ENCODE measurements at regions not wholly inside any gene's neighbourhood (a gene's known extent, or its start where the extent isn't known, plus 50 kb on each side); places are given as distances from the start of the nearest gene placed in this dataset.

DNA sequence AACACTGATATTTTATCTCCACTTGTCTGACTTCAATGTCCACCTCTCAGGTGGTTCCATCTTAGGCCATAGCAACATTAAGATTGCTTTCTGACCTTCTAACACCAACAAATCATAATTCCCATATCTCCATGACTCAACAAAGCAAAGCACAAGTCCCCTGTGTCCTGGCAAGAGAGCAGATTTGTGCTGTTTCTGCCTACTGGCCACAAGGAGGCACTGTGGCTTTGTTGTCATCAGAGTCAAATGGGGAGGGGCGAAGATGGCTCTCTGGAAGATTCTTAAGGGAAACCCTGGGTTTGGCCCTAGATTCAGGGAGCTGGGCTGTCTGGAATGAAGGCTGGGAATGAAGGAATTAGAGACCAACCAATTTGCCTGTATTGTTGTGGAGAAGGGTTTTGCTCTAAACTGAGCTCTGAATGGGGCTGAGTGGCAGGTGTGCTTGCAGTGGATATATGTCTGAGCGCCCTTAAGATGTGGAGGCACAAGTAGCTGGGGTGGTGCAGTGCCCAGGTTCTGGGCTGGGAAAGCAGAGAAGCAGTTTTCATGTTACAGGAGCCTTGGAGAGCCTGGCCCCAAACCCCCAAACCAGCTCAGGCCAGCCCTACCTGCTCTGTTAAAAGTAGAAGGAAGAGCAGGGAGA is 154.8 kb upstream of the PRSS58 start:
- DNase-seq (peak in 1 of 3 experiments; percentile 14), ATAC-seq (replicated peaks) (peak; percentile 41)
- Mint-ChIP-seq H3K27ac (no peak overlapping the region), H3K4me3 (no peak overlapping the region), H3K36me3 (ENCODE audit: insufficient read depth) (no peaks in the 10 kb centered on the region), H3K27me3 (peaks cover 0 to 7% of the 10 kb centered on the region in 2 donors), H3K9me3 (no peaks in the 10 kb centered on the region), H3K4me1 (ENCODE audit: low read depth in 2 of 2) (peaks cover 0 to 5% of the 10 kb centered on the region in 2 donors)

DNA sequence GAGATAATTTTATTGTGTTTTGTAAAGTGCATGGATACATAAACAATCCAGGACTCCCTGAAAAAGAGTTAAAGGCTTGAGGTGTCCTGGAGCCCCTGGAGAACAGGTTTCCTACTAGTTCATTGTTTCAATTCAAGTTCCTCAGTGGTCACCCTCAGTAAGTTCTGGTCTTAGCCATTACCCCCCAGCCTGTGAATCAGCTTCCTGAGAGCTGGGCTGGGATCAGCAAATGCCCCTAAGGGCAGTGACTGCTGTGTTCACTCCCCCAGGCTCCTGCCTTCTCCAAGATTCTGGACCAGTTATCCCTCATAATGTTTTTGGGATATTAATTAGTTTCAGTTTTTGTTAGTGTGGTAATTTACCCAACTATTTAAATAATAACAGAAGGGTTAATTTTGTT is 151.6 kb upstream of the PRSS58 start:
- DNase-seq (no peak), ATAC-seq (replicated peaks) (no peak)
- peaks cover 10 to 15% of the 10 kb centered on the region in 2 donors for H3K27me3 Mint-ChIP-seq
- no peak overlapping the region for H3K27ac Mint-ChIP-seq
- no peaks in the 10 kb centered on the region for H3K36me3 Mint-ChIP-seq (ENCODE audit: insufficient read depth)
- no peaks in the 10 kb centered on the region for H3K9me3 Mint-ChIP-seq
- H3K4me1 Mint-ChIP-seq (ENCODE audit: low read depth in 2 of 2), result peaks cover 0 to 5% of the 10 kb centered on the region in 2 donors
- H3K4me3 Mint-ChIP-seq, result no peak overlapping the region

DNA sequence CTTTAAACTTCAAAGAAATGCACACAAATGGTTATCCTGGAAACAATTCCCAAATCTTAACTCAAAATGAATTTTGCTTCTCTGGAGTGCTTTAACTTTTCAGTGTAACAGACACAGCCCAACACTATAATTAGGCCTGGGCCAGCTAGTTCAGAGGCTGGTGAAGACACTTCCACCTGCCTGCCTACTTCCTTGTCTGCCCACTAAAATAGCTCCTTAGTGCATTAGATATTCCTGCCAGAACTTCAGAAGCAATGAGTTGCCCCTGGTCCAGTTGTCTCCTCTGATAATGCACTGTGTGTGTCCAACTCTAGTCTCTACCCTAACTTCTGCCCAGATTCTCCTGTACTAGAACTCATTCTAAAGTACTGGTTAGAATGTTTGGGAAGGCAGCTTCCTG is 150.9 kb upstream of the PRSS58 start:
- Mint-ChIP-seq H3K27me3 (peaks cover 15 to 18% of the 10 kb centered on the region in 2 donors), H3K36me3 (ENCODE audit: insufficient read depth) (no peaks in the 10 kb centered on the region), H3K4me3 (no peak overlapping the region), H3K27ac (no peak overlapping the region), H3K9me3 (no peaks in the 10 kb centered on the region), H3K4me1 (ENCODE audit: low read depth in 2 of 2) (peaks cover 0 to 5% of the 10 kb centered on the region in 2 donors)
- ATAC-seq (replicated peaks) (no peak), DNase-seq (no peak)

DNA sequence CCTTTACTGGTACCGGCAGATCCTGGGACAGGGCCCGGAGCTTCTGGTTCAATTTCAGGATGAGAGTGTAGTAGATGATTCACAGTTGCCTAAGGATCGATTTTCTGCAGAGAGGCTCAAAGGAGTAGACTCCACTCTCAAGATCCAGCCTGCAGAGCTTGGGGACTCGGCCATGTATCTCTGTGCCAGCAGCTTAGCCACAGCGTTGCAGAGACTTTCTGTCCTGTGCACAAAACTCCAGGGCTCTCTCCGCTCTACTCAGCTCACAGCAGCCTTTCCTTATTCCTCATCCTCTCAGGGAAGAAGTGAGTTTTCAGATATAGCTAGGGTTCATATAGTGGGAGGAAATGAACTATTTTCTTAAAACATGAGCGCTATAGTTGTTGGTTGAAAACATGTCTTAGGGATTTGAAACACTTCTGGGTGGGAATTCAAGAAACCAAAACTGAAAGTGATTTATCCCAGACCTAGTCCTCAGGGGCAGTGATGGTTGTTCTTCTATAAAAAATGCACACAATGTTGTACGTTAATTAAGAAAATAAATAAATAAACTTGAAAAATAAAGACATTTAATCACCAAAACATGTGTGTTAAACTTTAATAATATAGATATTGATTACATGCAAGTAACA is 150.2 kb upstream of the PRSS58 start:
- no peak for DNase-seq
- Mint-ChIP-seq H3K9me3 (no peaks in the 10 kb centered on the region), H3K4me1 (ENCODE audit: low read depth in 2 of 2) (peaks cover 0 to 5% of the 10 kb centered on the region in 2 donors), H3K36me3 (ENCODE audit: insufficient read depth) (no peaks in the 10 kb centered on the region), H3K27me3 (peaks cover 15 to 18% of the 10 kb centered on the region in 2 donors), H3K4me3 (no peak overlapping the region), H3K27ac (no peak overlapping the region)
- no peak for ATAC-seq (replicated peaks)

DNA sequence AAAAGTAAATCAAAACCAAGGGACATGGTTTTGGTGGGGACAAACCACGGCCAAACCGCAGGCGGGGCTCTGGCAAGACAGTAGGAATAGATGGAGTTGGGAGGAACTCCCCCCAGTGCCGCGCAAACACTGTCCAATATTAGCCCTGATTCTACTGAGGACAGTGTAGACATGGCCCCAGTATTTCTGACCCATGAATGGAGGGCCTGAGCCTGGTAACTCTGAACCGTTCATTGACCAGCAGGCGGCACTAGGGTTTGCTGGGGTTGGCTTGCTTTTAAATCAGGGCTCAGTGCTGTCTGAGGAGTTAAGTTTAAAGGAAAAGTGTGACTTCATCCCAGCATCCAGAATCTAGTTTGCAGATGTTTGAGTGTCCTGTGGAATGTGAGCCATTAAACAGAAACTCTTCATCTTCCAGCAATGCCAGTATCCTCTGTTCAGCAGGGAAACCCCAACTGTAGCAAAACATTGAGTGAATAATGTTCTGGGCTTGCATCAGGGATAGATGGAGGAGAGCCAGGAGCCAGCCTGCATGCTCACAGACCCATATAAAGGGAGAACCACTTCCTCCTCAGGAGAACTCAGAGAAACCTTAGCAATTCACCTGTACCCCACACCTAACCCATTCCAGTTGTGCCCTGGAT is 147.4 kb upstream of the PRSS58 start:
- no peaks in the 10 kb centered on the region for H3K9me3 Mint-ChIP-seq
- no peak overlapping the region for H3K4me3 Mint-ChIP-seq
- H3K4me1 Mint-ChIP-seq (ENCODE audit: low read depth in 2 of 2), result no peaks in the 10 kb centered on the region
- no peak for DNase-seq
- H3K27ac Mint-ChIP-seq, result no peak overlapping the region
- no peaks in the 10 kb centered on the region for H3K36me3 Mint-ChIP-seq (ENCODE audit: insufficient read depth)
- H3K27me3 Mint-ChIP-seq, result peaks cover 23 to 26% of the 10 kb centered on the region in 2 donors
- no peak for ATAC-seq (replicated peaks)

DNA sequence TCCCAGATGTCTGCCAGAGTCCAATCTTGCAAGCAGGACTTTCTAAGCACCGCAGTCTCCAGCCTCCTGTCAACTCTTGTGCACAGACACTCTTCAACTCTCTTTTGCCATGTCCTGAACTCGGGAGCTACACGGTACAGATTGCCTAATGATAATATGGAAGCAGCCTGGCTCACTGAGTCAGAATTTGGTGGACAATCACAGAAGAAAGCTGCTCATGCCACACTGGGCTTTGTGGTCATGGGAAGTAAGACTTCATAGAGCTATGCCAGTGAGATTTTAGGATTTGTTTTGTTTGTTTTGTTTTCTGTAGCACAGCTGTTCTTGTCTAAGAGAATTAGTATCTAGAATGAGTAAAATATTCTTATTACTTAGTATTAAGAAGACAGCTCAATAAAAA is 144.1 kb upstream of the PRSS58 start:
- ATAC-seq (replicated peaks) (no peak), DNase-seq (no peak)
- peaks cover 20 to 26% of the 10 kb centered on the region in 2 donors for H3K27me3 Mint-ChIP-seq
- no peaks in the 10 kb centered on the region for H3K36me3 Mint-ChIP-seq (ENCODE audit: insufficient read depth)
- no peak overlapping the region for H3K27ac Mint-ChIP-seq
- H3K4me3 Mint-ChIP-seq, result no peak overlapping the region
- H3K9me3 Mint-ChIP-seq, result no peaks in the 10 kb centered on the region
- no peaks in the 10 kb centered on the region for H3K4me1 Mint-ChIP-seq (ENCODE audit: low read depth in 2 of 2)

DNA sequence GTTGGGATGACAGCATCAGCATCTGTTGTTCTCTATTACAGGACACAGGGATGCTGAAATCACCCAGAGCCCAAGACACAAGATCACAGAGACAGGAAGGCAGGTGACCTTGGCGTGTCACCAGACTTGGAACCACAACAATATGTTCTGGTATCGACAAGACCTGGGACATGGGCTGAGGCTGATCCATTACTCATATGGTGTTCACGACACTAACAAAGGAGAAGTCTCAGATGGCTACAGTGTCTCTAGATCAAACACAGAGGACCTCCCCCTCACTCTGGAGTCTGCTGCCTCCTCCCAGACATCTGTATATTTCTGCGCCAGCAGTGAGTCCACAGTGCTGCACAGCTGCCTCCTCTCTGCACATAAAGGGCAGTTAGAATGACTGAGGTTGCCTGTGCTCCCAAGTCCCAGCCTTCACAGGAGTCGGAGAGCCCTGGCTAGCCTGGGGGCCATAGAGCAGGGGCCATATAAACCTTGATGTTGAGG is 142.2 kb upstream of the PRSS58 start:
- DNase-seq (no peak), ATAC-seq (replicated peaks) (no peak)
- no peaks in the 10 kb centered on the region for H3K9me3 Mint-ChIP-seq
- no peaks in the 10 kb centered on the region for H3K36me3 Mint-ChIP-seq (ENCODE audit: insufficient read depth)
- H3K4me3 Mint-ChIP-seq, result no peak overlapping the region
- H3K27ac Mint-ChIP-seq, result no peak overlapping the region
- H3K4me1 Mint-ChIP-seq (ENCODE audit: low read depth in 2 of 2), result no peaks in the 10 kb centered on the region
- H3K27me3 Mint-ChIP-seq, result peaks cover 18 to 23% of the 10 kb centered on the region in 2 donors

DNA sequence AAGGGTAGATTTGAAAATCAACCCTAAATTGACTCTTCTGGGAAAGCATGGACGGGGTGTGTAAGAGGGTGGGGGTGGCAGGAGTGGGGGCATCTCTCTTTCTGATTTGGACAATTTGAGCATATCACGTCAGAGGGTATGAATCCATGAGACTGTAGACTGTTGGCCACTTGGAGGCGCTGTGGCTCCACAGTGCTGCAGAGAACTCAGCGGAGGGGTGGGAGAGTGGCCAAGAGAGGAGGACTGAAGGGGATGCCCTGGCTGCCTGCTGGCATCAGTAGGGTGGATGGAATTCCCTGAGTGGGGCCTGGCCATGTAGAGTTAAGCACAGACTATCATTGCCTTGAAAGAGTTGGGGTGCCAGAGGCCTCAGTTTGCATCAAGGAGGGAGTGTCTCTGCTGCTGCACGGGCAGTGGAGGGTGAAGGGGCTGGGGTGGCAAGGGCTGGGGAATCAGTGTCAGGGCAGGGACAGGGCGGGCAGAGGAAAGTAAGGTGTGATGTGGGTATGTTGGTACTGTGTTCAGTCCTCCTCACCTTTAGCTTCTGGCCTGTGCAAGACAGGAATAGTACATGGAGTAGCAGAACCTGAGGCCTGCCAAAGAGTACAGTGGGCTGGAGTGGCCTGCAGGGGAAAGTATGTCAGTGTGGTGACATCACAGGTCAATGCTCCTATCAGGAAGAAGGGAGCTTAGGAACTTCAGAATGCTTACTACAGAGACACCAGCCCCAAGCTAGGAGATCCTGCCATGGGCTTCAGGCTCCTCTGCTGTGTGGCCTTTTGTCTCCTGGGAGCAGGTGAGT is 133.5 kb upstream of the PRSS58 start:
- Mint-ChIP-seq H3K36me3 (ENCODE audit: insufficient read depth) (peaks cover 4% of the 10 kb centered on the region), H3K27ac (peak overlapping the region in 1 of 2 donors; percentile 75), H3K27me3 (peaks cover 0 to 10% of the 10 kb centered on the region in 2 donors), H3K9me3 (no peaks in the 10 kb centered on the region), H3K4me1 (ENCODE audit: low read depth in 2 of 2) (peaks cover 0 to 2% of the 10 kb centered on the region in 2 donors), H3K4me3 (peak overlapping the region; percentile 51 to 73)
- ATAC-seq (replicated peaks) (peak; percentile 68), DNase-seq (peak; percentile 16 to 24 (median 22))

DNA sequence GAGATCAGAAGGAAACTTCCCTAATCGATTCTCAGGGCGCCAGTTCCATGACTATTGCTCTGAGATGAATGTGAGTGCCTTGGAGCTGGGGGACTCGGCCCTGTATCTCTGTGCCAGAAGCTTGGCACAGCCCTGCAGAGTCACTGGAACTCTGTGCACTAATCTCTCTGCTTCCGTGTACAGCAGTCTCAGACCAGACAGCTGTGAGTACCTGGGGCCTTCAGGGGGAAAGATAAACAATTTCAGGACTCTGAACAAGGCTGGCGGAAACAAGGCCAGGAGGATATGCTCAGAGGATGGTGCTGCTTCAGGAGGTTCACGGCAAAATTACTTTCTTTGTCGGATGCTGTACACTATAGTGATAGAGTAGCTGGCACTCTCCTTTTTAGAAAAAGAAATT is 131.7 kb upstream of the PRSS58 start:
- DNase-seq (no peak), ATAC-seq (replicated peaks) (no peak)
- peaks cover 4 to 6% of the 10 kb centered on the region in 2 donors for H3K4me1 Mint-ChIP-seq (ENCODE audit: low read depth in 2 of 2)
- no peak overlapping the region for H3K4me3 Mint-ChIP-seq
- H3K36me3 Mint-ChIP-seq (ENCODE audit: insufficient read depth), result peaks cover 4% of the 10 kb centered on the region
- no peak overlapping the region for H3K27ac Mint-ChIP-seq
- peaks cover 0 to 5% of the 10 kb centered on the region in 2 donors for H3K27me3 Mint-ChIP-seq
- no peaks in the 10 kb centered on the region for H3K9me3 Mint-ChIP-seq

DNA sequence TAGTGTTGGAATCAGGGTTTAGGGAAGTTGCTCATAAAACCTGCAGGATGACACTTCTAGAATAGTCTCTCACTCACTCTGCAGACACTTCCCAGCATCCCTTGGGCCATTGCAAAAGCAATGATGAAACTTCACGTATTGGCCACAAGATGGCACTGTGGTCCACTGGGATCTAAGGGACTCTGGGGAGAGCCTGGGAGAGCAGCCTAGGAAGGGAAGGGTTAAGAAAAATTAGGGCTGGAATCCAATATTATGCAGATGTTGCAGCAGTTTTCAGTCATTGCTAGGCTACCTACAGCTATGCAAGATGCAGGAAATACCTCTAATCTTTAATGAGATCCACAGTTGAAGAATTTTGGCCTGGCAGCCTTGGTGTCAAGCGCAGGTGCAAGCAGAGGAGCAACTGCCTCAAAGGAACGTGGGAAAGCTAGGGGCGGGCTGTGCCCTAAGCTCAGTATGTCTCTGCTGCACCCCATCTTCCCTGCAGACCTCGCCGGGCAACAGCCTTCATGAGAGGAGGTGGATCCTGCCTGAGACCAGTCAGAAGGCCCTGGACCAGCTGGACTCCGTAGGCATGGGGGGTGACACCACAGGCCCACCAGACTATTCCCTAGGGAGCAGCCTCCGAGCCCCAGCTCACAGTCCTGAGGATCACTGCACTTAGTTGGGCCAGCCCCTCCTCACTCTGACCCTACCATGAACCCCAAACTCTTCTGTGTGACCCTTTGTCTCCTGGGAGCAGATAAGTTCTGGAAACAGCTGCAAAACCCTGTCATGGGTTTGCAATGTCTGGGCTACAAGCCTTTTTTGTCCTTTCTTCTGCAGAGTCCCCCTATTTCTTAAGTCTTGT is 127.9 kb upstream of the PRSS58 start:
- H3K27ac Mint-ChIP-seq, result no peak overlapping the region
- H3K9me3 Mint-ChIP-seq, result no peaks in the 10 kb centered on the region
- DNase-seq (no peak), ATAC-seq (replicated peaks) (peak; percentile 60)
- H3K4me3 Mint-ChIP-seq, result peak overlapping the region in 1 of 2 donors; percentile 26
- peaks cover 9 to 13% of the 10 kb centered on the region in 2 donors for H3K4me1 Mint-ChIP-seq (ENCODE audit: low read depth in 2 of 2)
- H3K27me3 Mint-ChIP-seq, result peaks cover 7 to 14% of the 10 kb centered on the region in 2 donors
- H3K36me3 Mint-ChIP-seq (ENCODE audit: insufficient read depth), result peaks cover 3% of the 10 kb centered on the region

DNA sequence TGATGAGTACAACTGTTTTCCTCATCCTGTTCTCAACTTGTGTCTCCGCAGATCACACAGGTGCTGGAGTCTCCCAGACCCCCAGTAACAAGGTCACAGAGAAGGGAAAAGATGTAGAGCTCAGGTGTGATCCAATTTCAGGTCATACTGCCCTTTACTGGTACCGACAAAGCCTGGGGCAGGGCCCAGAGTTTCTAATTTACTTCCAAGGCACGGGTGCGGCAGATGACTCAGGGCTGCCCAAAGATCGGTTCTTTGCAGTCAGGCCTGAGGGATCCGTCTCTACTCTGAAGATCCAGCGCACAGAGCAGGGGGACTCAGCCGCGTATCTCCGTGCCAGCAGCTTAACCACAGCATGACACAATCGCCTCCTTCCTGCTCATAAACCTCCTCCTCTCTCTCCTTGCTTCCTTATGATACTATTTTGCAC is 126.7 kb upstream of the PRSS58 start:
- ATAC-seq (replicated peaks) (peak; percentile 62), DNase-seq (no peak)
- Mint-ChIP-seq H3K27ac (peak overlapping the region; percentile 29 to 77), H3K36me3 (ENCODE audit: insufficient read depth) (peaks cover 3% of the 10 kb centered on the region), H3K27me3 (peaks cover 7 to 24% of the 10 kb centered on the region in 2 donors), H3K4me1 (ENCODE audit: low read depth in 2 of 2) (peaks cover 9 to 13% of the 10 kb centered on the region in 2 donors), H3K9me3 (no peaks in the 10 kb centered on the region), H3K4me3 (peak overlapping the region; percentile 26 to 41)

DNA sequence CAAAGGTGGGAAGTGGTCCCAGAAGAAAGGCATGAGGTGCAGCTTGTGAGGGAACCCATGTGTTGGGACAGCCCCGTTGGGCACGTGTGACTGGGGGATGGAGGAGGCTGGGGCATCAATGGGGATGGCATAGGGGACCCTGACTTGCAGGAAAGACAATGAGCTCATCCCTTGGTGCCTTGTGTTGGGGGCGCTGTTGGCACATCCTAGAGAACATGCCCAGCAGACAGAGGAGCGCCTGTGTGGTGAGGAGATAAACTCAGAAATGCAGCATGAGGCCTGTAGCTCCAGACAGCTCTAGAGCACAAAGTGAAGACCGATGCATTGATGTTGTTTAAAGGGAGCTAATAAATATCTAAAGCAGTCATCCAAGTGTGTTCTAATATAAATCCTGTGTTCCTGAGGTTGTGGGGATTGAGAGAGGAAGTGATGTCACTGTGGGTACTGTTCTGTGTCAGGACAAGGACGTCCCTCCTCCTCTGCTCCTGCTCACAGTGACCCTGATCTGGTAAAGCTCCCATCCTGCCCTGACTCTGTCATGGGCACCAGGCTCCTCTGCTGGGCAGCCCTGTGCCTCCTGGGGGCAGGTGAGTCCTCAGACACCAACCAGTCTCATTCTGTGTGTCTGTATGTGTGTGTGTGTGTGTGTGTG is 126.1 kb upstream of the PRSS58 start:
- H3K9me3 Mint-ChIP-seq, result no peaks in the 10 kb centered on the region
- no peak for DNase-seq
- peak overlapping the region; percentile 29 to 77 for H3K27ac Mint-ChIP-seq
- peaks cover 7 to 24% of the 10 kb centered on the region in 2 donors for H3K27me3 Mint-ChIP-seq
- H3K36me3 Mint-ChIP-seq (ENCODE audit: insufficient read depth), result peaks cover 3% of the 10 kb centered on the region
- H3K4me3 Mint-ChIP-seq, result peak overlapping the region; percentile 26 to 41
- ATAC-seq (replicated peaks), result peak; percentile 31
- H3K4me1 Mint-ChIP-seq (ENCODE audit: low read depth in 2 of 2), result peaks cover 9 to 13% of the 10 kb centered on the region in 2 donors
